Bronchial epithelial cell (primary cell): ENCODE measurements at regions not wholly inside any gene's neighbourhood (a gene's known extent, or its start where the extent isn't known, plus 50 kb on each side); places are given as distances from the start of the nearest gene placed in this dataset.

Experiments
- DNase-seq: peaks from one replicate; pipeline ENCODE4 v3.0.0-alpha.2; 2010; ENCODE audit warnings: low read depth
- FAIRE-seq: peaks from 2 replicates; lab custom pipeline; 2011; peaks lifted over from hg19 to GRCh38; lab: Jason Lieb, UNC
- H3K27me3 ChIP-seq: 2 replicates; pipeline ENCODE4 v1.5.1; 2011; ENCODE audit warnings: low read length; ENCODE audit not compliant: control insufficient read depth, insufficient read depth
- H3K36me3 ChIP-seq: 2 replicates; pipeline ENCODE4 v1.5.1; 2011; ENCODE audit warnings: low read length; ENCODE audit not compliant: control insufficient read depth, insufficient read depth
- H3K4me3 ChIP-seq: 2 replicates; pipeline ENCODE4 v1.5.1; 2011; ENCODE audit warnings: mild to moderate bottlenecking, low read depth, low read length, control low read depth
- CTCF ChIP-seq: IDR thresholded peaks from 2 replicates; pipeline ENCODE4 v1.5.1; 2011; ENCODE audit warnings: mild to moderate bottlenecking, moderate library complexity, low read length, control low read depth, inconsistent platforms; ENCODE audit not compliant: insufficient read depth, severe bottlenecking

- Histone ChIP-seq H3K27me3 (no peaks in the 10 kb centered on the region), H3K36me3 (no peaks in the 10 kb centered on the region), H3K4me3 (no peak overlapping the region)
- FAIRE-seq: no peak
- TF ChIP-seq CTCF: no peak
- no peak for DNase-seq
These were observed 132.5 kb upstream of the OSR1 start for GRCh38 chr2:19490846-19491435.

- no peaks in the 10 kb centered on the region for H3K36me3 ChIP-seq
- peak; percentile 97 for DNase-seq
- peak; percentile 66 for FAIRE-seq
- no peak for TF ChIP-seq CTCF
- no peaks in the 10 kb centered on the region for H3K27me3 ChIP-seq
- H3K4me3 ChIP-seq: no peak overlapping the region
These were observed 129.7 kb upstream of the OSR1 start for GRCh38 chr2:19488009-19488691.

DNA sequence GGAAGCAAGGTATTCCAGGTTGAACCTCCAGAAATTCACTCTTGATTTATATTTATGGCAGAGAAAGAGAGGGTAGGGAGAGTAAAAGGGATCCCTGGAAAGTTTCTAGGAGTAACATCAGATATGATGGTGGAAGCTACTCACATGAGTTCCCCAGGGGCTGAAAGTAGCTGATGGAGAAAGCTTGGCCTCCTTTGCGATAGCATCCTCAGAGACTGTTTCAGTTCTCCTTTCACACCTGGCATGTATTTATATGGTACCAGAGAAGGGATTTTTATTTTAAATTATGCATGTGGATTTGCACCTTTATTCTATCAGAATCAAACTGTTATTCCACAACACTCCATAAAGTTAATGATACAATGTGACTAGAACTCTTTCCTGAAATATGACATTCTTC, 126.3 kb upstream of the OSR1 start:
- no peak for TF ChIP-seq CTCF
- H3K27me3 ChIP-seq: no peaks in the 10 kb centered on the region
- no peak overlapping the region for H3K4me3 ChIP-seq
- FAIRE-seq (no peak), DNase-seq (no peak)
- no peaks in the 10 kb centered on the region for H3K36me3 ChIP-seq

- H3K27me3 ChIP-seq: no peaks in the 10 kb centered on the region
- DNase-seq (no peak), FAIRE-seq (no peak)
- no peak for TF ChIP-seq CTCF
- H3K4me3 ChIP-seq: no peak overlapping the region
- H3K36me3 ChIP-seq: no peaks in the 10 kb centered on the region
These were observed 122.2 kb upstream of the OSR1 start for GRCh38 chr2:19480673-19481072.

GRCh38 chr2:19479666-19480065, 121.2 kb upstream of the OSR1 start:
- FAIRE-seq (no peak), DNase-seq (no peak)
- TF ChIP-seq CTCF: no peak
- no peaks in the 10 kb centered on the region for H3K27me3 ChIP-seq
- no peaks in the 10 kb centered on the region for H3K36me3 ChIP-seq
- H3K4me3 ChIP-seq: no peak overlapping the region

GRCh38 chr2:19478409-19478808, 120.0 kb upstream of the OSR1 start:
- TF ChIP-seq CTCF: no peak
- Histone ChIP-seq H3K27me3 (no peaks in the 10 kb centered on the region), H3K36me3 (no peaks in the 10 kb centered on the region), H3K4me3 (no peak overlapping the region)
- no peak for FAIRE-seq
- peak; percentile 48 for DNase-seq
